GM23338 (cell line): ENCODE measurements at regions not wholly inside any gene's neighbourhood (a gene's known extent, or its start where the extent isn't known, plus 50 kb on each side); places are given as distances from the start of the nearest gene placed in this dataset.

Experiments
- CTCF ChIP-seq, 2 experiments: fragments of 200-600 bp in 1 of 2; sonication (generic) in 1 of 2; conservative IDR thresholded peaks; 2 replicates each; pipeline versions ENCODE4 v1.5.1 to v1.6.1; 2016 to 2017; ENCODE audit warnings: antibody characterized with exemption in 2 of 2, low read depth in 2 of 2, mild to moderate bottlenecking in 2 of 2, moderate library complexity in 1 of 2
- EZH2 ChIP-seq: fragments of 200-600 bp; sonication (generic); IDR thresholded peaks from one replicate; pipeline ENCODE4 v1.8.0; 2017; ENCODE audit warnings: antibody characterized with exemption, mild to moderate bottlenecking, low read depth; ENCODE audit not compliant: unreplicated experiment
- EZH2phosphoT487 ChIP-seq: fragments of 200-600 bp; sonication (generic); IDR thresholded peaks from one replicate; pipeline ENCODE4 v1.8.1; 2018; ENCODE audit warnings: antibody characterized with exemption; ENCODE audit not compliant: unreplicated experiment
- JUNB ChIP-seq: IDR thresholded peaks from one replicate; pipeline ENCODE4 v1.6.1; 2016; ENCODE audit warnings: antibody characterized with exemption; ENCODE audit not compliant: unreplicated experiment
- POLR2AphosphoS5 ChIP-seq: IDR thresholded peaks from 2 replicates; pipeline ENCODE4 v1.6.1; 2016; ENCODE audit warnings: antibody characterized with exemption, low read depth

- TF ChIP-seq EZH2 (no peak), JUNB (no peak), EZH2phosphoT487 (no peak), CTCF (conservative IDR thresholded peaks at IDR 0.05; ENCODE audit: low read depth in 2 of 2) (no peak), POLR2AphosphoS5 (no peak)
Measured at GRCh38 chr2:46844443-46844842, 71.2 kb downstream of the MCFD2 start.
